Hematopoietic multipotent progenitor cell (in vitro differentiated cells): ENCODE measurements at regions not wholly inside any gene's neighbourhood (a gene's known extent, or its start where the extent isn't known, plus 50 kb on each side); places are given as distances from the start of the nearest gene placed in this dataset.
"Not testable (repeated sequence)": the region's sequence is repeated elsewhere in the genome, so short reads cannot be mapped to it uniquely, and the experiment has no call there.

ENCODE experiments used
- DNase-seq, 3 donors: peaks; one replicate each; pipeline ENCODE4 v3.0.0-alpha.2; 2011 to 2015; ENCODE audit warnings: low read depth in 2 of 3, low spot score in 2 of 3

- DNase-seq, result no peak
These were observed 466.6 kb upstream of the ERCC4 start for GRCh38 chr16:13453325-13453724.

GRCh38 chr16:13453938-13454553 is 465.9 kb upstream of the ERCC4 start:
- DNase-seq, result peak in 2 of 3 donors; percentile 24 to 65

- DNase-seq, result no peak
These were observed 456.3 kb upstream of the ERCC4 start for GRCh38 chr16:13463619-13464018.

GRCh38 chr16:13471036-13471435 is 448.9 kb upstream of the ERCC4 start:
- DNase-seq, result peak in 1 of 3 donors; percentile 7

GRCh38 chr16:13478991-13479390 is 441.0 kb upstream of the ERCC4 start:
- DNase-seq, result no peak

GRCh38 chr16:13479549-13479948 is 440.4 kb upstream of the ERCC4 start:
- DNase-seq, result no peak

GRCh38 chr16:13480801-13481200 is 439.2 kb upstream of the ERCC4 start:
- DNase-seq, result no peak

GRCh38 chr16:13483121-13483520 is 436.8 kb upstream of the ERCC4 start:
- DNase-seq, result no peak

- not testable (repeated sequence) for DNase-seq
These were observed 430.5 kb upstream of the ERCC4 start for GRCh38 chr16:13489416-13489815.

GRCh38 chr16:13492046-13492445 is 427.9 kb upstream of the ERCC4 start:
- no peak for DNase-seq

GRCh38 chr16:13503960-13504635 is 415.9 kb upstream of the ERCC4 start:
- no peak for DNase-seq

GRCh38 chr16:13507530-13507929 is 412.4 kb upstream of the ERCC4 start:
- no peak for DNase-seq

- DNase-seq, result no peak
These were observed 409.4 kb upstream of the ERCC4 start for GRCh38 chr16:13510425-13511151.

GRCh38 chr16:13517841-13518240 is 402.1 kb upstream of the ERCC4 start:
- DNase-seq, result no peak

GRCh38 chr16:13519871-13520270 is 400.1 kb upstream of the ERCC4 start:
- DNase-seq, result no peak

GRCh38 chr16:13521356-13521755 is 398.6 kb upstream of the ERCC4 start:
- no peak for DNase-seq

- DNase-seq, result no peak
These were observed 392.6 kb upstream of the ERCC4 start for GRCh38 chr16:13527332-13527731.

- no peak for DNase-seq
These were observed 391.3 kb upstream of the ERCC4 start for GRCh38 chr16:13528691-13529090.

- DNase-seq, result no peak
These were observed 390.6 kb upstream of the ERCC4 start for GRCh38 chr16:13529193-13529982.

- no peak for DNase-seq
These were observed 379.2 kb upstream of the ERCC4 start for GRCh38 chr16:13540771-13541170.

- DNase-seq, result no peak
These were observed 377.7 kb upstream of the ERCC4 start for GRCh38 chr16:13542284-13542683.
